Body of pancreas (tissue), 4 donors: ENCODE measurements at regions not wholly inside any gene's neighbourhood (a gene's known extent, or its start where the extent isn't known, plus 50 kb on each side); places are given as distances from the start of the nearest gene placed in this dataset.

Experiments used
- CTCF ChIP-seq, 7 experiments: fragments of 450-650 bp in 4 of 7; fragments of 200-600 bp in 3 of 7; sonication (generic) in 3 of 7; IDR thresholded peaks; one replicate each; pipeline ENCODE4 v1.5.1; 2016 to 2019; ENCODE audit warnings: antibody characterized with exemption in 7 of 7
- POLR2A ChIP-seq, 3 donors: fragments of 450-650 bp; IDR thresholded peaks; one replicate each; pipeline ENCODE4 v1.6.1; 2016; ENCODE audit warnings: antibody characterized with exemption in 3 of 3, mild to moderate bottlenecking in 2 of 3

- TF ChIP-seq CTCF (IDR thresholded peaks at IDR 0.05): no peak
- no peak for TF ChIP-seq POLR2A (IDR thresholded peaks at IDR 0.05)
These were observed 631.7 kb downstream of the RPS29 start for GRCh38 chr14:48954446-48954845.
